HL-60 (cell line): ENCODE measurements at regions not wholly inside any gene's neighbourhood (a gene's known extent, or its start where the extent isn't known, plus 50 kb on each side); places are given as distances from the start of the nearest gene placed in this dataset.

Experiments used
- POLR2AphosphoS5 ChIP-seq: IDR thresholded peaks from 2 replicates; pipeline ENCODE4 v1.6.1; 2012; ENCODE audit warnings: low read depth
- TF ChIP-seq, protein P1 (sequence below): IDR thresholded peaks from one replicate; pipeline ENCODE4 v1.5.1; 2011; ENCODE audit warnings: low read length, control low read depth, inconsistent platforms; ENCODE audit not compliant: insufficient read depth

GRCh38 chr1:170357750-170358149 is 174.2 kb upstream of the GORAB start:
- TF ChIP-seq, protein P1, sequence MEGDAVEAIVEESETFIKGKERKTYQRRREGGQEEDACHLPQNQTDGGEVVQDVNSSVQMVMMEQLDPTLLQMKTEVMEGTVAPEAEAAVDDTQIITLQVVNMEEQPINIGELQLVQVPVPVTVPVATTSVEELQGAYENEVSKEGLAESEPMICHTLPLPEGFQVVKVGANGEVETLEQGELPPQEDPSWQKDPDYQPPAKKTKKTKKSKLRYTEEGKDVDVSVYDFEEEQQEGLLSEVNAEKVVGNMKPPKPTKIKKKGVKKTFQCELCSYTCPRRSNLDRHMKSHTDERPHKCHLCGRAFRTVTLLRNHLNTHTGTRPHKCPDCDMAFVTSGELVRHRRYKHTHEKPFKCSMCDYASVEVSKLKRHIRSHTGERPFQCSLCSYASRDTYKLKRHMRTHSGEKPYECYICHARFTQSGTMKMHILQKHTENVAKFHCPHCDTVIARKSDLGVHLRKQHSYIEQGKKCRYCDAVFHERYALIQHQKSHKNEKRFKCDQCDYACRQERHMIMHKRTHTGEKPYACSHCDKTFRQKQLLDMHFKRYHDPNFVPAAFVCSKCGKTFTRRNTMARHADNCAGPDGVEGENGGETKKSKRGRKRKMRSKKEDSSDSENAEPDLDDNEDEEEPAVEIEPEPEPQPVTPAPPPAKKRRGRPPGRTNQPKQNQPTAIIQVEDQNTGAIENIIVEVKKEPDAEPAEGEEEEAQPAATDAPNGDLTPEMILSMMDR, result no peak
- TF ChIP-seq POLR2AphosphoS5, result no peak
